GM23248 (cell line): ENCODE measurements at regions not wholly inside any gene's neighbourhood (a gene's known extent, or its start where the extent isn't known, plus 50 kb on each side); places are given as distances from the start of the nearest gene placed in this dataset.
"Not testable (repeated sequence)": the region's sequence is repeated elsewhere in the genome, so short reads cannot be mapped to it uniquely, and the experiment has no call there.

Source experiments
- DNase-seq: peaks from one replicate; pipeline ENCODE4 v3.0.0-alpha.2; 2015
- H2AFZ ChIP-seq: fragments of 200-600 bp; sonication (generic); 2 replicates; pipeline ENCODE4 v1.6.1; 2016; ENCODE audit warnings: antibody characterized with exemption
- H3F3A ChIP-seq: fragments of 200-600 bp; sonication (generic); 2 replicates; pipeline ENCODE4 v1.6.1; 2016; ENCODE audit warnings: mild to moderate bottlenecking, antibody characterized with exemption, mixed run types; ENCODE audit not compliant: insufficient read depth
- H3K27ac ChIP-seq: fragments of 200-600 bp; sonication (generic); 2 replicates; pipeline ENCODE4 v1.5.1; 2016; ENCODE audit warnings: mild to moderate bottlenecking
- H3K27me3 ChIP-seq: fragments of 200-600 bp; sonication (generic); replicated peaks from 2 replicates; pipeline ENCODE4 v1.6.1; 2016; ENCODE audit warnings: mild to moderate bottlenecking; ENCODE audit not compliant: insufficient read depth
- H3K36me3 ChIP-seq: fragments of 200-600 bp; sonication (generic); 2 replicates; pipeline ENCODE4 v1.6.1; 2016; ENCODE audit warnings: low read depth, mild to moderate bottlenecking
- H3K4me1 ChIP-seq: fragments of 200-600 bp; sonication (generic); 2 replicates; pipeline ENCODE4 v1.6.1; 2016; ENCODE audit warnings: mild to moderate bottlenecking; ENCODE audit not compliant: insufficient read depth
- H3K4me2 ChIP-seq: fragments of 200-600 bp; sonication (generic); one replicate; pipeline ENCODE4 v1.6.1; 2016; ENCODE audit warnings: mild to moderate bottlenecking; ENCODE audit not compliant: unreplicated experiment
- H3K4me3 ChIP-seq: fragments of 200-600 bp; sonication (generic); 2 replicates; pipeline ENCODE4 v1.5.1; 2016; ENCODE audit warnings: mild to moderate bottlenecking
- H3K79me2 ChIP-seq: fragments of 200-600 bp; sonication (generic); 2 replicates; pipeline ENCODE4 v1.6.1; 2016; ENCODE audit warnings: mild to moderate bottlenecking; ENCODE audit not compliant: insufficient read depth
- H3K9ac ChIP-seq: fragments of 200-600 bp; sonication (generic); 2 replicates; pipeline ENCODE4 v1.6.1; 2016; ENCODE audit warnings: mild to moderate bottlenecking
- H3K9me2 ChIP-seq: fragments of 200-600 bp; sonication (generic); 2 replicates; pipeline ENCODE4 v1.6.1; 2016; ENCODE audit warnings: mixed run types, mild to moderate bottlenecking, moderate library complexity; ENCODE audit not compliant: insufficient read depth
- H3K9me3 ChIP-seq: fragments of 200-600 bp; sonication (generic); one replicate; pipeline ENCODE4 v1.6.1; 2017; ENCODE audit warnings: low read depth
- H4K20me1 ChIP-seq: fragments of 200-600 bp; sonication (generic); 2 replicates; pipeline ENCODE4 v1.6.0; 2016; ENCODE audit not compliant: insufficient read depth
- EZH2 ChIP-seq: fragments of 200-600 bp; sonication (generic); IDR thresholded peaks from 2 replicates; pipeline ENCODE4 v1.6.1; 2018; ENCODE audit warnings: antibody characterized with exemption, mild to moderate bottlenecking; ENCODE audit not compliant: insufficient read depth, poor library complexity, severe bottlenecking
- EZH2phosphoT487 ChIP-seq: fragments of 200-600 bp; sonication (generic); IDR thresholded peaks from 2 replicates; pipeline ENCODE4 v1.6.1; 2018; ENCODE audit warnings: antibody characterized with exemption, moderate library complexity, mild to moderate bottlenecking, low read depth; ENCODE audit not compliant: insufficient read depth
- WGBS, 2 experiments: methylation state at CpG; one replicate each; pipeline ENCODE4 v1.1.6; 2015 to 2017; ENCODE audit warnings: low lambda C conversion rate in 2 of 2, low coverage in 1 of 2; ENCODE audit errors: missing lambda C conversion rate in 2 of 2; 5-methylcytosine and 5-hydroxymethylcytosine counted together
- in situ Hi-C: fragments of 300-500 bp; cut with MboI; formaldehyde crosslinking; loops from 2 replicates; pipeline ENCODE4 v1.15.0; 2020

GRCh38 chr4:15198070-15198727 lies 195.9 kb downstream of the CPEB2 start:
- no peak overlapping the region for H2AFZ ChIP-seq
- 58 to 61% methylated on average over 11 of the region's 11 CpGs for WGBS, 2 experiments

GRCh38 chr4:15201782-15202181 lies 199.5 kb downstream of the CPEB2 start:
- Histone ChIP-seq H3F3A (no peaks in the 10 kb centered on the region), H3K4me3 (no peak overlapping the region), H3K4me2 (no peak overlapping the region), H3K4me1 (no peaks in the 10 kb centered on the region), H4K20me1 (no peaks in the 10 kb centered on the region), H2AFZ (no peak overlapping the region), H3K9ac (no peak overlapping the region), H3K9me3 (no peaks in the 10 kb centered on the region), H3K27ac (no peak overlapping the region), H3K79me2 (no peaks in the 10 kb centered on the region), H3K36me3 (no peaks in the 10 kb centered on the region), H3K9me2 (no peaks in the 10 kb centered on the region), H3K27me3 (no peaks in the 10 kb centered on the region)
- in situ Hi-C loops: no loop called here
- TF ChIP-seq EZH2 (no peak), EZH2phosphoT487 (no peak)
- WGBS, 2 experiments: 42 to 44% methylated on average over 1 of the region's 1 CpG
- no peak for DNase-seq

More at GRCh38 chr4:15198070-15198727, 195.9 kb downstream of the CPEB2 start:
- Histone ChIP-seq H3K4me1 (no peaks in the 10 kb centered on the region), H3K4me2 (no peak overlapping the region), H3K9me2 (no peaks in the 10 kb centered on the region), H4K20me1 (no peaks in the 10 kb centered on the region), H3K27ac (no peak overlapping the region), H3K9me3 (no peaks in the 10 kb centered on the region), H3K4me3 (no peak overlapping the region), H3K36me3 (no peaks in the 10 kb centered on the region), H3K79me2 (no peaks in the 10 kb centered on the region), H3K27me3 (peaks cover 6% of the 10 kb centered on the region; the same call in 1 of the 2 replicates), H3K9ac (no peak overlapping the region), H3F3A (no peaks in the 10 kb centered on the region)
- in situ Hi-C loops: no loop called here
- TF ChIP-seq EZH2phosphoT487 (no peak), EZH2 (no peak)
- DNase-seq: no peak

GRCh38 chr4:15202481-15202880 lies 200.2 kb downstream of the CPEB2 start:
- H3K9ac ChIP-seq: no peak overlapping the region
- no peaks in the 10 kb centered on the region for H3K36me3 ChIP-seq
- WGBS, 2 experiments: 48 to 54% methylated on average over 2 of the region's 2 CpGs
- in situ Hi-C loops: no loop called here
- DNase-seq: peak; percentile 15
- H3K27me3 ChIP-seq: no peaks in the 10 kb centered on the region
- TF ChIP-seq EZH2 (no peak), EZH2phosphoT487 (no peak)
- no peak overlapping the region for H3K4me3 ChIP-seq
- H3F3A ChIP-seq: no peaks in the 10 kb centered on the region
- no peaks in the 10 kb centered on the region for H3K4me1 ChIP-seq
- no peak overlapping the region for H2AFZ ChIP-seq
- no peaks in the 10 kb centered on the region for H3K79me2 ChIP-seq
- no peaks in the 10 kb centered on the region for H3K9me3 ChIP-seq
- H3K4me2 ChIP-seq: no peak overlapping the region
- no peak overlapping the region for H3K27ac ChIP-seq
- H4K20me1 ChIP-seq: no peaks in the 10 kb centered on the region
- no peaks in the 10 kb centered on the region for H3K9me2 ChIP-seq

- H3K9me2 ChIP-seq, H4K20me1 ChIP-seq, H3K27me3 ChIP-seq, H3K79me2 ChIP-seq, DNase-seq, in situ Hi-C loops, H3K36me3 ChIP-seq, H3K4me2 ChIP-seq, H3F3A ChIP-seq, H3K9ac ChIP-seq, H3K9me3 ChIP-seq, H3K27ac ChIP-seq, H2AFZ ChIP-seq, H3K4me3 ChIP-seq, H3K4me1 ChIP-seq: not testable (repeated sequence)
- 48 to 50% methylated on average over 3 of the region's 3 CpGs for WGBS, 2 experiments
Measured at GRCh38 chr4:15206526-15206925, 204.2 kb downstream of the CPEB2 start.
